AG09309 (cell line): ENCODE measurements at regions not wholly inside any gene's neighbourhood (a gene's known extent, or its start where the extent isn't known, plus 50 kb on each side); places are given as distances from the start of the nearest gene placed in this dataset.

Source experiments
- DNase-seq: peaks from one replicate; pipeline ENCODE4 v3.0.0-alpha.2; 2010; ENCODE audit warnings: low read depth
- H3K4me3 ChIP-seq: 2 replicates; pipeline ENCODE4 v1.5.1; 2011; ENCODE audit warnings: mild to moderate bottlenecking, low read depth, low read length, moderate library complexity; ENCODE audit not compliant: control insufficient read depth
- CTCF ChIP-seq: IDR thresholded peaks from 2 replicates; pipeline ENCODE4 v1.5.1; 2011; ENCODE audit warnings: mild to moderate bottlenecking, low read depth, low read length, inconsistent platforms; ENCODE audit not compliant: insufficient read depth, control insufficient read depth; ENCODE audit errors: missing control alignments

GRCh38 chr5:107184066-107184465 lies 486.7 kb downstream of the EFNA5 start:
- H3K4me3 ChIP-seq = no peak overlapping the region
- no peak for TF ChIP-seq CTCF
- no peak for DNase-seq

GRCh38 chr5:107170620-107171019 lies 500.1 kb downstream of the EFNA5 start:
- no peak overlapping the region for H3K4me3 ChIP-seq
- no peak for DNase-seq
- no peak for TF ChIP-seq CTCF

GRCh38 chr5:107169867-107170266 lies 500.9 kb downstream of the EFNA5 start:
- DNase-seq = no peak
- TF ChIP-seq CTCF = no peak
- H3K4me3 ChIP-seq = no peak overlapping the region

GRCh38 chr5:107168848-107169752 lies 501.6 kb downstream of the EFNA5 start:
- no peak for DNase-seq
- no peak overlapping the region for H3K4me3 ChIP-seq
- TF ChIP-seq CTCF = no peak

GRCh38 chr5:107168086-107168485 lies 502.7 kb downstream of the EFNA5 start:
- TF ChIP-seq CTCF = no peak
- no peak overlapping the region for H3K4me3 ChIP-seq
- DNase-seq = no peak

- TF ChIP-seq CTCF = no peak
- DNase-seq = no peak
- H3K4me3 ChIP-seq = no peak overlapping the region
Measured at GRCh38 chr5:107165296-107165695, 505.4 kb downstream of the EFNA5 start.

- no peak overlapping the region for H3K4me3 ChIP-seq
- no peak for TF ChIP-seq CTCF
- DNase-seq = no peak
Measured at GRCh38 chr5:107157809-107158208, 512.9 kb downstream of the EFNA5 start.
